ENCODE measurements at regions not wholly inside any gene's neighbourhood (a gene's known extent, or its start where the extent isn't known, plus 50 kb on each side); places are given as distances from the start of the nearest gene placed in this dataset.

- TF ChIP-seq GABPA (IDR thresholded peaks at IDR 0.05; ENCODE audit: low read depth) = no peak
- no peak for TF ChIP-seq CTCF (IDR thresholded peaks at IDR 0.05; ENCODE audit: insufficient read depth, low read length)
- TF ChIP-seq POLR2AphosphoS5 (IDR thresholded peaks at IDR 0.05; ENCODE audit: low read depth) = no peak
- TF ChIP-seq REST (IDR thresholded peaks at IDR 0.05; ENCODE audit: insufficient replicate concordance, low read depth) = no peak
- no peak for TF ChIP-seq SPI1 (IDR thresholded peaks at IDR 0.05; ENCODE audit: borderline replicate concordance, low read depth)
Observed at GRCh38 chr4:77432717-77433417, 172.8 kb upstream of the CXCL13 start.
